ENCODE measurements at regions not wholly inside any gene's neighbourhood (a gene's known extent, or its start where the extent isn't known, plus 50 kb on each side); places are given as distances from the start of the nearest gene placed in this dataset.

- TF ChIP-seq, protein P1, sequence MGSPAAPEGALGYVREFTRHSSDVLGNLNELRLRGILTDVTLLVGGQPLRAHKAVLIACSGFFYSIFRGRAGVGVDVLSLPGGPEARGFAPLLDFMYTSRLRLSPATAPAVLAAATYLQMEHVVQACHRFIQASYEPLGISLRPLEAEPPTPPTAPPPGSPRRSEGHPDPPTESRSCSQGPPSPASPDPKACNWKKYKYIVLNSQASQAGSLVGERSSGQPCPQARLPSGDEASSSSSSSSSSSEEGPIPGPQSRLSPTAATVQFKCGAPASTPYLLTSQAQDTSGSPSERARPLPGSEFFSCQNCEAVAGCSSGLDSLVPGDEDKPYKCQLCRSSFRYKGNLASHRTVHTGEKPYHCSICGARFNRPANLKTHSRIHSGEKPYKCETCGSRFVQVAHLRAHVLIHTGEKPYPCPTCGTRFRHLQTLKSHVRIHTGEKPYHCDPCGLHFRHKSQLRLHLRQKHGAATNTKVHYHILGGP (tag by site-specific recombination; IDR thresholded peaks at IDR 0.05) = no peak
- TF ChIP-seq, protein P2, sequence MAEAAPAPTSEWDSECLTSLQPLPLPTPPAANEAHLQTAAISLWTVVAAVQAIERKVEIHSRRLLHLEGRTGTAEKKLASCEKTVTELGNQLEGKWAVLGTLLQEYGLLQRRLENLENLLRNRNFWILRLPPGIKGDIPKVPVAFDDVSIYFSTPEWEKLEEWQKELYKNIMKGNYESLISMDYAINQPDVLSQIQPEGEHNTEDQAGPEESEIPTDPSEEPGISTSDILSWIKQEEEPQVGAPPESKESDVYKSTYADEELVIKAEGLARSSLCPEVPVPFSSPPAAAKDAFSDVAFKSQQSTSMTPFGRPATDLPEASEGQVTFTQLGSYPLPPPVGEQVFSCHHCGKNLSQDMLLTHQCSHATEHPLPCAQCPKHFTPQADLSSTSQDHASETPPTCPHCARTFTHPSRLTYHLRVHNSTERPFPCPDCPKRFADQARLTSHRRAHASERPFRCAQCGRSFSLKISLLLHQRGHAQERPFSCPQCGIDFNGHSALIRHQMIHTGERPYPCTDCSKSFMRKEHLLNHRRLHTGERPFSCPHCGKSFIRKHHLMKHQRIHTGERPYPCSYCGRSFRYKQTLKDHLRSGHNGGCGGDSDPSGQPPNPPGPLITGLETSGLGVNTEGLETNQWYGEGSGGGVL (tag by site-specific recombination; IDR thresholded peaks at IDR 0.05) = no peak
- TF ChIP-seq GLIS2 (tag by site-specific recombination; IDR thresholded peaks at IDR 0.05) = no peak
- no peak for TF ChIP-seq KLF7 (tag by site-specific recombination; IDR thresholded peaks at IDR 0.05; ENCODE audit: borderline replicate concordance)
- TF ChIP-seq ZSCAN30 (tag by site-specific recombination; IDR thresholded peaks at IDR 0.05) = peak; percentile 59; the same call in 1 of the 2 replicates
- no peak for TF ChIP-seq ZFP3 (tag by site-specific recombination; IDR thresholded peaks at IDR 0.05; ENCODE audit: low read depth)
- TF ChIP-seq AEBP2 (tag by site-specific recombination; IDR thresholded peaks at IDR 0.05; ENCODE audit: borderline replicate concordance) = no peak
Observed at GRCh38 chr4:53908661-53909078, 155.7 kb downstream of the CHIC2 start (continued).

DNA sequence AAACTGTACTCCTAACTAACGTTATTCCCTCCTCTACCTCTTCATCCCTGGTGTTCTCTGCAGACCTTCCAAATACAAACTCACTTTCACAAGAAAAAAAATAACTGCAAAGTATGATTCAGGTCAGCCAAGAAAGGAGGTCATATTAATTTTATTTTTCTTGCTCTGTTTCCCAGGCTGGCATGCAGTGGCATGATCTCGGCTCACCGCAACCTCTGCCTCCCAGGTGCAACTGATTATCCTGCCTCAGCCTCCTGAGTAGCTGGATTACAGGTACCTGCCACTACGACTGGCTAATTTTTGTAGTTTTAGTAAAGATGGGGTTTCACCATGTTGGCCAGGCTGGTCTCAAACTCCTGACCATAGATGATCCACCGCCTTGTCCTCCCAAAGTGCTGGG is 156.6 kb downstream of the CHIC2 start:
- Histone ChIP-seq H3K4me1 (ENCODE audit: control insufficient read depth, insufficient read depth, low read length) (no peaks in the 10 kb centered on the region), H3K27ac (ENCODE audit: extremely low read depth, low read depth, low read length) (no peak overlapping the region), H3K4me3 (ENCODE audit: low read depth, low read length) (no peak overlapping the region), H3K9me3 (ENCODE audit: control insufficient read depth, insufficient read depth, low read depth, low read length) (no peaks in the 10 kb centered on the region), H3K36me3 (ENCODE audit: control insufficient read depth in 2 of 2, insufficient read depth in 1 of 2, low read length in 2 of 2) (no peaks in the 10 kb centered on the region)
- TF ChIP-seq ZNF280C (tag by site-specific recombination; IDR thresholded peaks at IDR 0.05) (no peak), RBAK (tag by site-specific recombination; IDR thresholded peaks at IDR 0.05) (no peak), ZNF169 (tag by site-specific recombination; IDR thresholded peaks at IDR 0.05) (no peak), ZNF311 (tag by site-specific recombination; IDR thresholded peaks at IDR 0.05; ENCODE audit: borderline replicate concordance) (no peak), ZNF692 (tag by site-specific recombination; IDR thresholded peaks at IDR 0.05) (no peak)
- TF ChIP-seq, protein P3, sequence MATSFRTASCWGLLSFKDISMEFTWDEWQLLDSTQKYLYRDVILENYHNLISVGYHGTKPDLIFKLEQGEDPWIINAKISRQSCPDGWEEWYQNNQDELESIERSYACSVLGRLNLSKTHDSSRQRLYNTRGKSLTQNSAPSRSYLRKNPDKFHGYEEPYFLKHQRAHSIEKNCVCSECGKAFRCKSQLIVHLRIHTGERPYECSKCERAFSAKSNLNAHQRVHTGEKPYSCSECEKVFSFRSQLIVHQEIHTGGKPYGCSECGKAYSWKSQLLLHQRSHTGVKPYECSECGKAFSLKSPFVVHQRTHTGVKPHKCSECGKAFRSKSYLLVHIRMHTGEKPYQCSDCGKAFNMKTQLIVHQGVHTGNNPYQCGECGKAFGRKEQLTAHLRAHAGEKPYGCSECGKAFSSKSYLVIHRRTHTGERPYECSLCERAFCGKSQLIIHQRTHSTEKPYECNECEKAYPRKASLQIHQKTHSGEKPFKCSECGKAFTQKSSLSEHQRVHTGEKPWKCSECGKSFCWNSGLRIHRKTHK (tag by site-specific recombination; IDR thresholded peaks at IDR 0.05) = no peak
- TF ChIP-seq, protein P4, sequence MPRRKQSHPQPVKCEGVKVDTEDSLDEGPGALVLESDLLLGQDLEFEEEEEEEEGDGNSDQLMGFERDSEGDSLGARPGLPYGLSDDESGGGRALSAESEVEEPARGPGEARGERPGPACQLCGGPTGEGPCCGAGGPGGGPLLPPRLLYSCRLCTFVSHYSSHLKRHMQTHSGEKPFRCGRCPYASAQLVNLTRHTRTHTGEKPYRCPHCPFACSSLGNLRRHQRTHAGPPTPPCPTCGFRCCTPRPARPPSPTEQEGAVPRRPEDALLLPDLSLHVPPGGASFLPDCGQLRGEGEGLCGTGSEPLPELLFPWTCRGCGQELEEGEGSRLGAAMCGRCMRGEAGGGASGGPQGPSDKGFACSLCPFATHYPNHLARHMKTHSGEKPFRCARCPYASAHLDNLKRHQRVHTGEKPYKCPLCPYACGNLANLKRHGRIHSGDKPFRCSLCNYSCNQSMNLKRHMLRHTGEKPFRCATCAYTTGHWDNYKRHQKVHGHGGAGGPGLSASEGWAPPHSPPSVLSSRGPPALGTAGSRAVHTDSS (tag by site-specific recombination; IDR thresholded peaks at IDR 0.05) = 0 out of 2 replicates have a peak, but pooled peaks have one; percentile 10
- ChIA-PET CTCF (interaction anchor here (0.6 to 4.2 kb wide), 13 partner anchors 11 to 892 kb away, joined by 3 to 45 read pairs (median 4); partner anchors contain the start of genes GSX2 and PDGFRA), POLR2A (no interaction called here)
